Upper lobe of left lung (tissue), 4 donors: ENCODE measurements at regions not wholly inside any gene's neighbourhood (a gene's known extent, or its start where the extent isn't known, plus 50 kb on each side); places are given as distances from the start of the nearest gene placed in this dataset.

Source experiments
- CTCF ChIP-seq, 6 experiments: fragments of 450-650 bp in 4 of 6; fragments of 200-600 bp in 2 of 6; sonication (generic) in 2 of 6; IDR thresholded peaks; one replicate each; pipeline ENCODE4 v1.5.1; 2016 to 2019; ENCODE audit warnings: antibody characterized with exemption in 6 of 6
- POLR2A ChIP-seq, 4 donors: fragments of 450-650 bp; IDR thresholded peaks; one replicate each; pipeline ENCODE4 v1.5.1; 2016 to 2017; ENCODE audit warnings: antibody characterized with exemption in 4 of 4, mild to moderate bottlenecking in 2 of 4

GRCh38 chr15:68494573-68495110 is 62.7 kb upstream of the ITGA11 start:
- TF ChIP-seq POLR2A (IDR thresholded peaks at IDR 0.05) (no peak), CTCF (IDR thresholded peaks at IDR 0.05) (no peak)
